ENCODE measurements at regions not wholly inside any gene's neighbourhood (a gene's known extent, or its start where the extent isn't known, plus 50 kb on each side); places are given as distances from the start of the nearest gene placed in this dataset.

- H3K79me2 ChIP-seq (ENCODE audit: insufficient read depth, low read length), result no peaks in the 10 kb centered on the region
- H3K4me3 ChIP-seq (ENCODE audit: low read length, poor library complexity, severe bottlenecking), result no peak overlapping the region
- no peak overlapping the region for H2AFZ ChIP-seq (ENCODE audit: low read length)
- H3K4me1 ChIP-seq (ENCODE audit: insufficient read depth, low read length, poor library complexity, severe bottlenecking), result peaks cover 14% of the 10 kb centered on the region
- no peaks in the 10 kb centered on the region for H3F3A ChIP-seq (ENCODE audit: low read depth)
- H4K20me1 ChIP-seq (ENCODE audit: insufficient read depth, low read length, poor library complexity, severe bottlenecking), result no peaks in the 10 kb centered on the region
- TF ChIP-seq CTCF (conservative IDR thresholded peaks at IDR 0.05; ENCODE audit: low read length), result no peak
- TF ChIP-seq EZH2phosphoT487 (IDR thresholded peaks at IDR 0.05; ENCODE audit: borderline replicate concordance), result no peak
- H3K9ac ChIP-seq (ENCODE audit: low read depth, low read length, poor library complexity, severe bottlenecking), result no peak overlapping the region
- H3K36me3 ChIP-seq (ENCODE audit: insufficient read depth, low read length), result no peaks in the 10 kb centered on the region
- no peaks in the 10 kb centered on the region for H3K27me3 ChIP-seq (ENCODE audit: insufficient read depth, low read length, poor library complexity, severe bottlenecking)
- no peak overlapping the region for H3K4me2 ChIP-seq (ENCODE audit: low read depth, low read length, poor library complexity, severe bottlenecking)
- no peaks in the 10 kb centered on the region for H3K9me3 ChIP-seq (ENCODE audit: insufficient read depth, low read depth, low read length)
- H3K9me2 ChIP-seq (replicated peaks; ENCODE audit: low read depth, low read length), result no peaks in the 10 kb centered on the region
These were observed 354.8 kb downstream of the AEBP2 start for GRCh38 chr12:19794116-19794515.

- H3K4me1 ChIP-seq (ENCODE audit: insufficient read depth, low read length, poor library complexity, severe bottlenecking), result peaks cover 29% of the 10 kb centered on the region
- no peak overlapping the region for H3K4me3 ChIP-seq (ENCODE audit: low read length, poor library complexity, severe bottlenecking)
- H3K36me3 ChIP-seq (ENCODE audit: insufficient read depth, low read length), result no peaks in the 10 kb centered on the region
- H3K4me2 ChIP-seq (ENCODE audit: low read depth, low read length, poor library complexity, severe bottlenecking), result peak overlapping the region; percentile 56
- H3K9me3 ChIP-seq (ENCODE audit: insufficient read depth, low read depth, low read length), result no peaks in the 10 kb centered on the region
- H2AFZ ChIP-seq (ENCODE audit: low read length), result no peak overlapping the region
- H3F3A ChIP-seq (ENCODE audit: low read depth), result no peaks in the 10 kb centered on the region
- no peaks in the 10 kb centered on the region for H4K20me1 ChIP-seq (ENCODE audit: insufficient read depth, low read length, poor library complexity, severe bottlenecking)
- no peak overlapping the region for H3K9ac ChIP-seq (ENCODE audit: low read depth, low read length, poor library complexity, severe bottlenecking)
- no peaks in the 10 kb centered on the region for H3K79me2 ChIP-seq (ENCODE audit: insufficient read depth, low read length)
- no peaks in the 10 kb centered on the region for H3K27me3 ChIP-seq (ENCODE audit: insufficient read depth, low read length, poor library complexity, severe bottlenecking)
- H3K9me2 ChIP-seq (replicated peaks; ENCODE audit: low read depth, low read length), result no peaks in the 10 kb centered on the region
- TF ChIP-seq EZH2phosphoT487 (IDR thresholded peaks at IDR 0.05; ENCODE audit: borderline replicate concordance), result no peak
- TF ChIP-seq CTCF (conservative IDR thresholded peaks at IDR 0.05; ENCODE audit: low read length), result no peak
These were observed 359.9 kb downstream of the AEBP2 start for GRCh38 chr12:19799216-19799615.

- TF ChIP-seq CTCF (conservative IDR thresholded peaks at IDR 0.05; ENCODE audit: low read length), result no peak
- no peak for TF ChIP-seq EZH2phosphoT487 (IDR thresholded peaks at IDR 0.05; ENCODE audit: borderline replicate concordance)
- Histone ChIP-seq H3K4me2 (ENCODE audit: low read depth, low read length, poor library complexity, severe bottlenecking) (peak overlapping the region; percentile 56), H4K20me1 (ENCODE audit: insufficient read depth, low read length, poor library complexity, severe bottlenecking) (no peaks in the 10 kb centered on the region), H3F3A (ENCODE audit: low read depth) (no peaks in the 10 kb centered on the region), H3K9me3 (ENCODE audit: insufficient read depth, low read depth, low read length) (no peaks in the 10 kb centered on the region), H3K79me2 (ENCODE audit: insufficient read depth, low read length) (no peaks in the 10 kb centered on the region), H3K4me1 (ENCODE audit: insufficient read depth, low read length, poor library complexity, severe bottlenecking) (peaks cover 29% of the 10 kb centered on the region), H3K9ac (ENCODE audit: low read depth, low read length, poor library complexity, severe bottlenecking) (no peak overlapping the region), H3K36me3 (ENCODE audit: insufficient read depth, low read length) (no peaks in the 10 kb centered on the region), H3K27me3 (ENCODE audit: insufficient read depth, low read length, poor library complexity, severe bottlenecking) (no peaks in the 10 kb centered on the region), H3K9me2 (replicated peaks; ENCODE audit: low read depth, low read length) (no peaks in the 10 kb centered on the region), H2AFZ (ENCODE audit: low read length) (no peak overlapping the region), H3K4me3 (ENCODE audit: low read length, poor library complexity, severe bottlenecking) (peak overlapping the region; percentile 36)
These were observed 360.8 kb downstream of the AEBP2 start for GRCh38 chr12:19799895-19800602.
